ENCODE measurements at regions not wholly inside any gene's neighbourhood (a gene's known extent, or its start where the extent isn't known, plus 50 kb on each side); places are given as distances from the start of the nearest gene placed in this dataset.

GRCh38 chr9:3656224-3656623, 130.4 kb upstream of the RFX3 start:
- TF ChIP-seq CEBPB (IDR thresholded peaks at IDR 0.05) (no peak), REST (IDR thresholded peaks at IDR 0.05; ENCODE audit: low read depth) (no peak), RAD21 (IDR thresholded peaks at IDR 0.05; ENCODE audit: low read depth) (no peak), EP300 (IDR thresholded peaks at IDR 0.05; ENCODE audit: borderline replicate concordance) (no peak)

Data from Ishikawa (cell line).